ENCODE measurements at regions not wholly inside any gene's neighbourhood (a gene's known extent, or its start where the extent isn't known, plus 50 kb on each side); places are given as distances from the start of the nearest gene placed in this dataset.

GRCh38 chr11:90453525-90453924, 230.7 kb upstream of the CHORDC1 start:
- Histone ChIP-seq H3K56ac (ENCODE audit: extremely low read depth, insufficient read depth, low read length) (no peak overlapping the region), H3K4me1 (ENCODE audit: control insufficient read depth, insufficient read depth, low read length) (no peaks in the 10 kb centered on the region), H3K4me2 (ENCODE audit: low read depth, low read length) (no peak overlapping the region), H3K9ac (ENCODE audit: low read depth, low read length) (no peak overlapping the region), H3K18ac (ENCODE audit: low read depth, low read length) (no peak overlapping the region), H4K91ac (ENCODE audit: insufficient read depth, low read depth, low read length) (no peak overlapping the region), H2BK120ac (ENCODE audit: low read depth, low read length) (no peak overlapping the region), H3K14ac (replicated peaks; ENCODE audit: low read depth, low read length) (no peak overlapping the region), H2AK5ac (ENCODE audit: low read depth, low read length) (no peak overlapping the region), H4K8ac (ENCODE audit: low read depth in 2 of 2, low read length in 2 of 2) (no peak overlapping the region), H3K79me1 (ENCODE audit: low read depth in 1 of 2, low read length in 2 of 2) (no peaks in the 10 kb centered on the region), H3K4ac (ENCODE audit: low read depth, low read length) (no peak overlapping the region), H3K4me3 (ENCODE audit: insufficient read depth, low read depth, low read length) (no peak overlapping the region), H4K20me1 (ENCODE audit: insufficient read depth, low read length) (no peaks in the 10 kb centered on the region), H3K36me3 (ENCODE audit: control insufficient read depth, insufficient read depth, low read length) (no peaks in the 10 kb centered on the region), H2BK20ac (ENCODE audit: low read depth, low read length) (no peak overlapping the region), H3K23ac (ENCODE audit: low read depth, low read length) (no peak overlapping the region), H3K9me3 (ENCODE audit: control insufficient read depth, insufficient read depth, low read length) (0 out of 2 replicates have a peak, but pooled peaks cover 1% of the 10 kb centered on the region), H3K9me1 (ENCODE audit: insufficient read depth, low read length) (no peaks in the 10 kb centered on the region), H4K5ac (ENCODE audit: low read depth, low read length) (no peak overlapping the region), H2AFZ (replicated peaks; ENCODE audit: low read length, poor library complexity) (no peak overlapping the region), H3K27me3 (ENCODE audit: control insufficient read depth, insufficient read depth, low read length) (no peaks in the 10 kb centered on the region), H3K27ac (ENCODE audit: insufficient read depth, low read length) (no peak overlapping the region), H2BK5ac (ENCODE audit: low read depth, low read length, poor library complexity, severe bottlenecking) (no peak overlapping the region), H2BK15ac (ENCODE audit: low read depth, low read length) (no peak overlapping the region), H2AK9ac (replicated peaks; ENCODE audit: low read depth, low read length, poor library complexity) (no peak overlapping the region)
- dilution Hi-C loops (cut with HindIII; ENCODE audit: low sequenced_read_pairs, unreplicated experiment) (no loop called here), in situ Hi-C loops (cut with MboI; ENCODE audit: low sequenced_read_pairs) (no loop called here), intact Hi-C loops (cut with micrococcal nuclease) (no loop called here)
- ChIA-PET POLR2A (ENCODE audit: unreplicated experiment) (no interaction called here), CTCF (no interaction called here)
- no TSS peak for BruUV-seq (replicated peaks)
- no peak for ATAC-seq (ENCODE audit: low read depth)
- DNase-seq: no peak
- TF ChIP-seq MAZ (IDR thresholded peaks at IDR 0.05; ENCODE audit: borderline replicate concordance, low read depth, low read length) (no peak), CHD1 (IDR thresholded peaks at IDR 0.05; ENCODE audit: low read depth, low read length) (no peak), FOS (IDR thresholded peaks at IDR 0.05; ENCODE audit: low read depth, low read length) (no peak)

All from IMR-90 (cell line).